ENCODE measurements at regions not wholly inside any gene's neighbourhood (a gene's known extent, or its start where the extent isn't known, plus 50 kb on each side); places are given as distances from the start of the nearest gene placed in this dataset.

DNA sequence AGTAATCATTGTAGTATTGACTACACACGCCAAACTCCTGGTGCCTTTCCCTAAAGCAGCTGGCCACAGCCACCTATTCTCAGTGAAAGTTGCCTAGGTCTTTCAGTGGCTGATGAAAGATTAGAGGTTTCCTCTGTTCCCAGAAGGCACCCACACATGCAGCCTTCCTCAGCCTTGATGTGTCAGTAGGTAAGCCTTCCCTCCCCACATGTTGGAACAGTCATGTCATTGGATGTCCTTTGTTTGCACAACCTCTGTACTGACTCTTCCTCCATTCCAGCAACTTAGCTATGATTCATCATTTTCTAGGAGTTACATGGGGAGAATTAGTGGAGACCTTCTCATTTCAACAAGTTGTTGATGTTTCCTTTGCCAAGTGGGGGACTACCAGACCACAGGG lies 630.8 kb upstream of the SLC39A10 start:
- in situ Hi-C loops (cut with HindIII; ENCODE audit: low pct_unique_long_range_greater_than_20kb, low sequenced_read_pairs), result no loop called here
- DNase-seq (ENCODE audit: low read depth), result peak; percentile 91

DNA sequence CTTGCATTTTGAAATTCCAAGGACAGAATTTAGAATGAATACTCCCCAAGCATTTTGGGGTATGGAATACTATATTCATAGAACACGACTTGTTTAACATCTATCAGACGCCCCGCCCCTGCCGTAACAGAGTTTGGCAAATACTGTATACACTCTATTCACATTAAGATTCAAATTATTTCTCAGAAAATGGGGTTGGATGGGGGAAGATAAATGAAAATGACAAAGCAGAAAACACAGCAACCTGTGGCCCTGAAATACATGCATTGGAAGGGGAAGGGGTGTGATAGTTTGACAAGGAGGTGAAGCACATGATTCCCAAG lies 634.6 kb upstream of the SLC39A10 start:
- in situ Hi-C loops (cut with HindIII; ENCODE audit: low pct_unique_long_range_greater_than_20kb, low sequenced_read_pairs), result no loop called here
- DNase-seq (ENCODE audit: low read depth), result peak; percentile 18

DNA sequence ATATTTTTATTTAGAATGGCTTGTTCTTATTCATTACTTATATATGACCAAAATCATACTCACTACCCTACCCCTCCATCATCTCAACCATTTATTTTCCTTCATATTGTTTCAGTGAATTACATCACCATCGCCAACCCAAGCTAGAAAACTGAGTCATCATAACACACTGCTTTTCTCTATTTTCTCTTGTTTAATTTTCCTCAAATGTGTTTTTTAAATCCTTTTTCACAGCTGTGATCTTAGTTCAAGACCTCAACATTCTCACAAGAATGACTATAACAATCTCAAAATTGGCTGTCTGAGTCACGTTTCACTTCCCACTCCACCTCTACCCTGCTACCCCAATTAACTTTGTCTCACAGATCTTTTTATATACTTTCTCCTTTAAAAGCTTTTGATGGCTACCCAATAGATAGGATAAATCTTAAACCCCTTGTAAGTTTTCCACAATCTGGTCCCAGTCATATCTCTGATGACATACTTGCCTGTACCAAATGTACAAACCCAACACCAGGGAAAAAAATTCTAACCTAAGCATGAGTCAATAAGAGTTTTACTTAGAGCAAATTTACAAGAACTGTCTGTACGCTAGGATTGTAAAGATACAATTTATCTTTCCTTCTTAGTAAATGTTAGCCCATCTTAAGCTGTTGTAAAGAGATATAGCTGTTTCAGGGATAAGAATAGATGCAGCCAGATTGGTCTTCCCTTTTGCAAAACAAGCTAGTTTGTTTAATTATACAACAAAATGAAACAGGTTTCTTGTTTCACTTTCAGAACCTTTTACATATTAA lies 635.1 kb upstream of the SLC39A10 start:
- in situ Hi-C loops (cut with HindIII; ENCODE audit: low pct_unique_long_range_greater_than_20kb, low sequenced_read_pairs), result no loop called here
- peak; percentile 23 for DNase-seq (ENCODE audit: low read depth)

DNA sequence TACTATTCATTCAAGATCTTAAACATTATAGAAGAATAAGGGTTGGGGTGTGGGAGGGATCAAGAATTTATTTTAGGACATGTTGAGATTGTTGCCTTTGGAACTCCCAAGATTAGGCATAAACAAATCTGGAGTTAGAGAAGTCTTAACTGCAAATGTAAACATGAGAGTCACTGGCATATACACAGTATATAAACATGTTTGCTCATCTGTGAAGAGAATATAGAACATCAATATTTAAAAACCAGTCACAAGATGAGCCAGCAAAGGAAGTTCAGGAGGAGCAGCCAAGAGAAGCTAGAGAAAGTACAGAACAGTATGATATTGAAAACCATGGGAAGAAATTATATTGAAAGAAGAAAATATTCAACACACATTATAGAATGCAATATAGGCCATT lies 638.6 kb upstream of the SLC39A10 start:
- in situ Hi-C loops (cut with HindIII; ENCODE audit: low pct_unique_long_range_greater_than_20kb, low sequenced_read_pairs), result no loop called here
- DNase-seq (ENCODE audit: low read depth), result no peak

DNA sequence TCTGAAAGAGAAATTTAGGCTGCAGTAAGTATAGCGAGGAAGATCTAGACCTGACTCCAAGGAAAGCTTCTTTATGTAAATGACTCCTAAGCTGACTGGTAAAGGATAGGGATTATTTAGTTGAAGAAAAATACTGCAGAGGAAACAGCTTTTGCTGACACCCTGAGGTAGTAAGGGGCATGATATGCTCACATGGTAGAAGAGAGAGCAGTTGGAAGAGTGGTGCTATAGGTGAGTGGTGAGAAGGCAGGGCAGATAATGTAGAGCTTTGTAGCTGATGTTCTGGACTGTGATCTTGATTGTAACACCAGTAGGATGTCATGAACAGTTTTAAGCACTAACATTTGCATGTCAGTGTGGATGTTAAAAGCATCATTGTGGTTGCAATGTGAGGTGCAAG lies 639.1 kb upstream of the SLC39A10 start:
- in situ Hi-C loops (cut with HindIII; ENCODE audit: low pct_unique_long_range_greater_than_20kb, low sequenced_read_pairs), result no loop called here
- no peak for DNase-seq (ENCODE audit: low read depth)

DNA sequence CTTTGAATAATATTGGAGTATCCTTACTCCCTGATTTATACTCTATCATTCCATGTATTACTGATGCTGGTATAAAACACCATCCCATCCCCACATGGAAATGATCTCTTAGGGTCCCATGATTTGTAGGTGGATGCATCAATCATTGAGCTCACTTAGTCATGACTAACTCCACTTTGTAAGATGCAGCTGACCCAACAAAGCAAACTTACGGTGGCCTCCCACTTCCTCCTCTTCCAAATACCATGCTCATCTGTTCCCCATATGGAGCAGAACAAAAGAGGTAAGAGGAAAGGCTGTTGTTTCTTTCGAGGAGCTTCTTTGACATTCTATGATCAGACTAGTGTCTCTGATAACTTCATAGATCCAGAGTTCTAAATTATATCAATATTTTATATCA lies 640.2 kb upstream of the SLC39A10 start:
- no peak for DNase-seq (ENCODE audit: low read depth)
- in situ Hi-C loops (cut with HindIII; ENCODE audit: low pct_unique_long_range_greater_than_20kb, low sequenced_read_pairs), result no loop called here

DNA sequence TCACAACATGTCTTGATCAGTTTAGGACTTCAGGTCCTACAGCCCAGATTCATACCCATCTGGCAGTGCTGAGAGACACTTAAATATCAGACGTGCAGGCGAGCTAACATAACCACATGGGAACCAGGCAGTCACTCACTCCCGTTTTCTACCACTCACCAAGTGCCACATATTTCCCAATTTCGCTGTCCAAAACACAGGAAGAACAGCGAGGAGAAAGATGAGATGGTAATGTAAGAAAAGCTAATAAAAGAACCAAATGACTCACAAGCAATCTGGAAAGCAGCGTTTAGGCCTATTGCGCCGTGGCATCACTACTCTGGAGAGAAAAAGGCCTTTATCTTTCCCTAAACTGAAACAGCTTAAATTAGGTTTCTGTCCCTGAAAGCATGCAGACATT lies 647.8 kb upstream of the SLC39A10 start:
- DNase-seq (ENCODE audit: low read depth), result no peak
- in situ Hi-C loops (cut with HindIII; ENCODE audit: low pct_unique_long_range_greater_than_20kb, low sequenced_read_pairs), result no loop called here

DNA sequence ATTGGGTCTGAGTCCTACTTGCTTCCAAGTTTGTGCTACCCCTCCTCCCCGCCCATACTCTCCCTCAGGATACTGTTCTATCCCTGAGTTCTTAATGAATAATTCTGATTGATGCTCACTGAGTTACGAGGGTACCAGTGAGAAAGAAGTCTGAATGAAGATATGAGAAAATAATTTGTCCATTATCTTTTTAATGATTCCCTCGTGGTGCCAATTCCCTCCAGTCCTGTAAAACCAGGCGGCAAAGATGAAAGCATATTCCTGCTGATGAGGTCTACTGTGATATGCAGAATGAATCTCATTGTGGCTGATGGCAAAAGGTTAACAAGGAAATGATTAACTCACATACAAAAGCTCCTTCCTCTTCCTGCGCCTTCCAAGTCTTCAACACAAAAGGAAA lies 650.2 kb upstream of the SLC39A10 start:
- DNase-seq (ENCODE audit: low read depth), result no peak
- in situ Hi-C loops (cut with HindIII; ENCODE audit: low pct_unique_long_range_greater_than_20kb, low sequenced_read_pairs), result no loop called here

DNA sequence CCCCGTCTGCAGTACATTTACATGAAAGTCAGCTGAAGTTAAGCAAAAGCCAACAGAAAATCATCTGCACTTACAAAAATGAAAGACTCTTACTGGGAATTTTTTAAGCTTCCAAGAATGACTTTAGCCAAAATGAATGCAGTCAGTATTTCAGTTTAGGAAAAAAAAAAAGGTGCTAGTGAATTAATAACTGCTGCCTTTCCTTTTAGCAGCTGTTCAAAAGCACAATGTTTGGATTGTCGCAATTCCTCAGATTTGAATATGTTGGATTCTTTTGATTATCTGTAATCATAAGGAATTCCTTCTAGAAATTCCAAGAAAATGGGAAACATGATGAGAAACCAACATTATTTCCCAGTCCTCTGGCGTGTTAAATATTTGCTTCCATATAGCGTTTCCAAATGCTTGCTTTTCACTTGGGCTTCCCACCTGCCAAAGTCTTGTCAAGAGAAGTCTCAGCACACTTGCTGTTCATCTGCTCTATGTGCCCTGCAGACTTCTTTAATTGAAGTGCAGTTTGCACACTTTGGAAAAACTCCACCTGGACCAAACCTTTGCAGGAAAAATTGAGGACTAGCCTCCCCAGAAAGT lies 653.0 kb upstream of the SLC39A10 start:
- in situ Hi-C loops (cut with HindIII; ENCODE audit: low pct_unique_long_range_greater_than_20kb, low sequenced_read_pairs), result no loop called here
- no peak for DNase-seq (ENCODE audit: low read depth)

DNA sequence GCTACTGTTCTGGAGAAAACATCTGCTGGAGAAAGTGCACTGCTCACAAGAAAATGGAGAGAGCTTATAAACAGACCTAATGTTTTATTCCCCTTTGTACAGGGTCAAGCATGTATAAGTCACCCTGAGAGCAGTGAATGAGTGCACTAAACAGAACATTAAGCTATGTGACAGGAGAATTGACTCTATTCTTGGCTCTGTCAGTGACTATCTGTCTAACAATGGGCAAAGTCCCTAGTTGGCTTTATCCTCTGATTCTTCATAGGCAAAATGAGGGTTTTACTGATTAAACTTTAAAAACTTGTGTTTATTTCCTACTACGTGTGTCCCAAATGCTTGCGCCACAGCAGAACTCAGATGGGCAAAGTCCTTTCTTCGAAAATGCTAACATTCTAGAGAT lies 655.1 kb upstream of the SLC39A10 start:
- no peak for DNase-seq (ENCODE audit: low read depth)
- in situ Hi-C loops (cut with HindIII; ENCODE audit: low pct_unique_long_range_greater_than_20kb, low sequenced_read_pairs), result no loop called here

DNA sequence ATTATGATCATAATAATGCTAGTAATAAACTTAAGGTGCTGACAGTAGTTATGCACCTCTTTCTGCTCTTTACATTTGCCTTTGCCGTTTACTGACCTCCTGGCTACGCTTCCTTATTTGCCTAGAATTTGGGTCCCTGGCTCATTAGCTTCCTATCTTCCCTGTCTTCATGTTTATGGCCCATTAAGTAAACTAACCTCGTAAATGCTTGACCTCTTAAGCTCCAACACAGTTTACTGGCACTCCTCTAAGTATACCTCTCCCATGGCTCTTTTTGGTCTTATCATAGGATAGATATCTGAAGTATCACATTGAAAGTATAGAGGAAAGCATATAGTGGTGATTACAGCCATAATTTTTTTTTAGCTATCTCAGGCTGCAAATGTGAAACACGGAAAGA lies 657.3 kb upstream of the SLC39A10 start:
- no peak for DNase-seq (ENCODE audit: low read depth)
- in situ Hi-C loops (cut with HindIII; ENCODE audit: low pct_unique_long_range_greater_than_20kb, low sequenced_read_pairs), result no loop called here

DNA sequence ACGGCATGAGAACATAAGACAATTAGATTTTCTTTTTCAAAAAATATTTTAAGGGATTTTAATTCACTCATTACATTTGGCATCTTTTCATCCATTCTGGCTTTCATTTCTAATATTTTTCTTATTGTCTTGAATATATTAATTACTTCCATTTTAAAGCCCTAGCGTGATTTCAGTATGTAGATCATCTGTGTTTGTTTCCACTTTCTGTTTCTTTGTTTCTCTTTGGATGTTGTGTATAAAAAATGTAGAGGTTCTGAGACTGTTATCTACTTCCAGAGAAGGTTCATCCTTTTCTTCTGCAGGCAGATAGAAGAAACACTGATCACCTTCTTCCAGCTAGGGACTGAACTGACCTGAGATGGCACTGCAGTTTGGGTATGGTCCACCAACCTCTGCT lies 664.4 kb upstream of the SLC39A10 start:
- DNase-seq (ENCODE audit: low read depth), result no peak
- in situ Hi-C loops (cut with HindIII; ENCODE audit: low pct_unique_long_range_greater_than_20kb, low sequenced_read_pairs), result no loop called here

DNA sequence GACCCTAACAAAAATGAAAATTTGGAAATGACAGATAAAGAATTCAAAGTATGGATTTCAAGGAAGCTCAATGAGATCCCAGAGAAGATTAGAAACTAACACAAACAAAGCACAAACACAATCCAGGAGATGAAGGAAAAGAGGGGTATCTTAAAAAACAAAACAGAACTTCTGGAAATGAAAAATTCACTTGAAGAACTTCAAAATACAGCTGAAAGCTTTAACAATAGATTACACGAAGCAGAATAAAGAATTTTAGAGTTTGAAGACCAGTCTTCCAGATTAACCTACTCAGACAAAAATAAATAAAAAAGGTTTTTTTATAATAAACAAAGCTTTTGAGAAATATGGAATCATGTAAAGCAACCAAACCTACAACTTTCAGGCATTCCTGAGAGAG lies 671.8 kb upstream of the SLC39A10 start:
- in situ Hi-C loops (cut with HindIII; ENCODE audit: low pct_unique_long_range_greater_than_20kb, low sequenced_read_pairs), result no loop called here
- peak; percentile 4 for DNase-seq (ENCODE audit: low read depth)

DNA sequence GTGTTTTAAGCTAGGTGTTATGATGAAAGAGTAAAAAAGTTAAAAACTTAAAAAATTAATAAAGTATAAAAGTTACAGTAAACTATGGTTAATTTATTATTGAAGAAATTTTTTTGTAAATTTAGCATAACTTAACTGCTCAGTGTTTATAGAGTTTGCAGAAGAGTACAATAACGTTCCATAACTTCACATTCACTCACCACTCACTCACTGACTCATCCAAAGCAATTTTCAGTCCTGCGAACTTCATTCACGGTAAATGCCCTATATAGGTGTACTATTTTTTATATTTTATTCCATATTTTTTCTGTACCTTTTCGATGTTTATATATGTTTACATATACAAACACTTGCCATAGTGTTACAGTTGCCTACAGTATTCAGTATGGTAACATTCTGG lies 694.8 kb upstream of the SLC39A10 start:
- no peak for DNase-seq (ENCODE audit: low read depth)
- in situ Hi-C loops (cut with HindIII; ENCODE audit: low pct_unique_long_range_greater_than_20kb, low sequenced_read_pairs), result no loop called here

DNA sequence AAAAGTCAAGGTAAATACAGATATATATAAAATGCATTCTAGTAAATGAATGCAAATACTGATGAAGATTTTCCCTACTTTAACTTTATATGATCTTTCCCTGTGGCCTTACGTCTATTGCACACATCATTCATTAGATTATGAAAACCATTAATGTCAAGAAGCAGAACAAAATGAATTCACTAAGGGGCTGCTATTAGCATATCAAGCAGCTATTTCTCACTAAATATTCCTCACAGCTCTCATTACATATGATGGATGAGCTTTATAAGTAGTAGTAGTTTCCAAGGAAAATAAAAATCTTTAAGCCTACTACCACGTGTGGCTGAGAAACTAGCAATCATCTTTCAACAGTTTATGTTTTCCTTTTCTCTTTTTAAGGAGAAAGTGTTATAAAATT lies 702.8 kb upstream of the SLC39A10 start:
- in situ Hi-C loops (cut with HindIII; ENCODE audit: low pct_unique_long_range_greater_than_20kb, low sequenced_read_pairs), result no loop called here
- DNase-seq (ENCODE audit: low read depth), result no peak

DNA sequence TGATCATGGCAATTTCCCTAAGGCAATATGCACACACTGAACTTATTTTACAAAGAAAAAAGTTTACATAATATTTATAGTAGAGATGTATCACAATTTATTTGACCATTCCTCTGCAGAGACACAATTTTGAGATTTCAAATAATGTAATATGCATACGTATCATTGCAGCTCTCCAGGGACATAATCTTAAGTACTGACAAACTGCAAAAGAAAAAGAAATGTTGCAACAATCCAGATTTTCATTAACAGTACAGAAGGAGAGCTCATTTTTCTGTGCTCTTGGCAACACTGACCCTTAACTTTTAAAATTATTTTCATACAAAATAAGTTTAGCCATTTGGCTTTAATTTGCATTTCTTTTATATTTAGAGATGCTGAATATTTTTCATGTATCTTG lies 710.2 kb upstream of the SLC39A10 start:
- DNase-seq (ENCODE audit: low read depth), result no peak
- in situ Hi-C loops (cut with HindIII; ENCODE audit: low pct_unique_long_range_greater_than_20kb, low sequenced_read_pairs), result no loop called here

DNA sequence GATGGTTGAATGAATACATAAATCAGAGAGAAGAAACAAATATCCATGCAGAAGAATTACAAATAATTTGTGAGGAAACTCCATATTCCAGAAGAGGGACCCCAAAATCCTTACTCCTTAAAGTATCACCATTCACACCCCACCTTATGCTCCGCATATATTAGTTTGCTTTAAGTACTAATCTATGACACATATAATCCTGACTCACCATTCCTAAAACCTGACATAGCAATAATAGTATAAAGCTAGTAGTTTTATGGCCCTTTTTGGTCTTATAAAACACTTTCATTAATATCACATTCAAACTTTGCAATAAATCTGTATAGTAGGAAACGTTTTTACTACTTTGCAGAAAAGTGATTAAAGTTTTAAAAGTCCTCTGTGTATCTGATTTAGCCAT lies 719.0 kb upstream of the SLC39A10 start:
- in situ Hi-C loops (cut with HindIII; ENCODE audit: low pct_unique_long_range_greater_than_20kb, low sequenced_read_pairs), result no loop called here
- no peak for DNase-seq (ENCODE audit: low read depth)

DNA sequence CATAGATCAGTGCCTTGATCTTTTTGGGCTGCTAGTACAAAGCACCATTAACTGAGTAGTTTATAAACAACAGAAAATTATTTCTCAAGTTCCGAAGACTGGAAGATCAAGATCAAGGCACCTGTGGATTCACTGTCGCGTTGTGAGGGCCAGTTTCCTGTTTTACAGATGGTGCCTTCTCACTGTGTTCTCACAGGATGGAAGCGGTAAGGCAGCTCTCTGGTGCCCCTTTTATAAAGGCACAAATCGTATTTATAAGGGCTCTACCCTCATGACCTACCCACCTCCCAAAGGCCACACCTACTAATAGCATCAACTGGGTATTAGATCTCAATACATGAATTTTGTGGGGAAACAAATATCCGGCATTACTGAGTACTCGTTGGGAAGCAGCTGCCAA lies 729.5 kb upstream of the SLC39A10 start:
- no peak for DNase-seq (ENCODE audit: low read depth)
- in situ Hi-C loops (cut with HindIII; ENCODE audit: low pct_unique_long_range_greater_than_20kb, low sequenced_read_pairs), result no loop called here

DNA sequence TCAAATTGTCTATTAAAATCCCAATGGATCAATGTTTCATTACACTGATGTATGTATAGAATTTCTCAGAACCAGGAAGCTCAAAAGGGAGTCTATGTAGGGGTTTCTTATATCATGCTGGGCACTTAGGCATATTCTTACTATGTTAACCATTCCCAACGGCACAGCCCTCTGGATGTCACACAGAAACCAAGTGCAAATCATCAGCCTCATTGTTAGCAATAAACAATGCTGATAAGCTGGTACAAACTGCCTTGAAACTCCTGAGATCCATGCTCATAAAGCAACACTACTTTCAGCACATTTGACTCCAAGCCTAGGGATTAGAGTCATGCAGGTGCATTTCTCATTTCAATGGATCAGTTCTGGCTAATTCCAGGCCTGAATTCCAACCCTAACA lies 730.2 kb upstream of the SLC39A10 start:
- in situ Hi-C loops (cut with HindIII; ENCODE audit: low pct_unique_long_range_greater_than_20kb, low sequenced_read_pairs), result no loop called here
- no peak for DNase-seq (ENCODE audit: low read depth)

DNA sequence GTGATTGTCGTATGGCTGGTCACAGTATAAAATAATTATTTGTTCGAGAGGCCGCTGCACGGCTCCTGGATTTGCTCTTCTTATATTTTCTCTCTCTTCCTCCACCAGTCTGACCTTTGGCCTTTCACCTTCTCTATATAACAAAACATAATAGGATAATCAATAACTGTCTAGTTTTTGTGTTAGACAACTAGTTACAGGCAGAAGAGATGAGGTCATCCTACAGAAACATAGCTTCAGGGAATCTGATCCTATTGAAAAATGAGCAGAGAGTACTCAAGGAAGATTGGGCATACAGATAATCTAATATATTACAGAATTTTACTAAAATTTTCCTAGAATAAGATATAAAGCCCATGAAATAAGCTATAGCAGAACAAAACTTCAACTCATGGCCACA lies 731.3 kb upstream of the SLC39A10 start:
- DNase-seq (ENCODE audit: low read depth), result no peak
- in situ Hi-C loops (cut with HindIII; ENCODE audit: low pct_unique_long_range_greater_than_20kb, low sequenced_read_pairs), result no loop called here

Data from Caki2 (cell line).